HCT116 (cell line): ENCODE measurements at regions not wholly inside any gene's neighbourhood (a gene's known extent, or its start where the extent isn't known, plus 50 kb on each side); places are given as distances from the start of the nearest gene placed in this dataset.

Experiments
- ATAC-seq: fragments of 200-7000 bp; cut with Tn5 transposase; 2 replicates; pipeline ENCODE4 v1.9.1; 2020; ENCODE audit warnings: mild to moderate bottlenecking, moderate library complexity
- BruUV-seq: library from RNA; stranded (reverse); fragments of 400-500 nt; replicated peaks from 2 replicates; lab custom pipeline; 2021; lab: Mats Ljungman, UMichigan
- CTCF ChIA-PET: fragments of 300-600 bp; sonication (Branson Sonifier 250); formaldehyde crosslinking; loops from one replicate; lab custom pipeline; 2021; ENCODE audit warnings: antibody characterized with exemption; lab: Charles Lee
- POLR2A ChIA-PET: fragments of 300-600, 350-600 bp; sonication (Branson Sonifier 250); formaldehyde crosslinking; loops from one replicate; lab custom pipeline; 2021; ENCODE audit warnings: antibody characterized with exemption; lab: Charles Lee
- RAD21 ChIA-PET, 2 experiments: fragments of 300-600 bp; sonication (Branson Sonifier 250); formaldehyde crosslinking; loops; one replicate each; lab custom pipeline; 2023; ENCODE audit warnings: low total read pairs in 2 of 2; ENCODE audit not compliant: uncharacterized antibody in 2 of 2, unreplicated experiment in 2 of 2, low non-redundant PET in 1 of 2; lab: Charles Lee
- DNase-seq: peaks from one replicate; pipeline ENCODE4 v3.0.0-alpha.2; 2010; ENCODE audit warnings: low read depth, low spot score
- H2AFZ ChIP-seq: fragments of 200-600 bp; shearing (Covaris generic), sonication (generic); 2 replicates; pipeline ENCODE4 v1.6.1; 2017; ENCODE audit warnings: low read depth, mixed run types, mixed read lengths, antibody characterized with exemption, low read length; ENCODE audit not compliant: poor library complexity, severe bottlenecking
- H3K27ac ChIP-seq: 2 replicates; pipeline ENCODE4 v1.5.1; 2012; ENCODE audit warnings: low read depth, low read length
- H3K27me3 ChIP-seq: fragments of 200-600 bp; sonication (generic); 2 replicates; pipeline ENCODE4 v1.6.1; 2016; ENCODE audit warnings: mixed run types, low read length, mixed read lengths; ENCODE audit not compliant: insufficient read depth
- H3K36me3 ChIP-seq, 2 experiments: fragments of 200-500 bp in 1 of 2; fragments of 200-600 bp in 1 of 2; sonication (Bioruptor generic) in 1 of 2; sonication (generic) in 1 of 2; 2 replicates each; pipeline versions ENCODE4 v1.5.1 to v1.6.1; 2014 to 2016; ENCODE audit warnings: low read length in 2 of 2, inconsistent platforms in 1 of 2, mixed read lengths in 1 of 2, mixed run types in 1 of 2; ENCODE audit not compliant: insufficient read depth in 2 of 2, control insufficient read depth in 1 of 2
- H3K4me1 ChIP-seq, 2 experiments: fragments of 200-600 bp in 1 of 2; sonication (generic) in 1 of 2; 2 replicates each; pipeline versions ENCODE4 v1.5.1 to v1.6.1; 2012 to 2017; ENCODE audit warnings: low read length in 2 of 2, inconsistent platforms in 1 of 2, mild to moderate bottlenecking in 1 of 2, mixed read lengths in 1 of 2, mixed run types in 1 of 2, moderate library complexity in 1 of 2; ENCODE audit not compliant: insufficient read depth in 2 of 2, control insufficient read depth in 1 of 2
- H3K4me2 ChIP-seq: fragments of 200-600 bp; sonication (generic); 2 replicates; pipeline ENCODE4 v1.6.1; 2017; ENCODE audit warnings: mixed run types, low read length, mixed read lengths
- H3K4me3 ChIP-seq, 2 experiments: fragments of 200-600 bp in 1 of 2; sonication (generic) in 1 of 2; replicated peaks in 1 of 2; 2 replicates each; pipeline ENCODE4 v1.5.1; 2011 to 2016; ENCODE audit warnings: low read length in 2 of 2, control low read depth in 1 of 2, low read depth in 1 of 2, mild to moderate bottlenecking in 1 of 2, mixed read lengths in 1 of 2, mixed run types in 1 of 2
- H3K79me2 ChIP-seq: fragments of 200-600 bp; sonication (generic); 2 replicates; pipeline ENCODE4 v1.6.1; 2017; ENCODE audit warnings: mild to moderate bottlenecking, mixed run types, low read length, moderate library complexity, mixed read lengths; ENCODE audit not compliant: insufficient read depth
- H3K9ac ChIP-seq: fragments of 200-600 bp; sonication (generic); 2 replicates; pipeline ENCODE4 v1.6.1; 2016; ENCODE audit warnings: low read length, mixed read lengths
- H3K9me2 ChIP-seq: fragments of 200-600 bp; sonication (generic), shearing (Covaris generic); 2 replicates; pipeline ENCODE4 v1.6.1; 2017; ENCODE audit warnings: mixed run types, mild to moderate bottlenecking, moderate library complexity; ENCODE audit not compliant: insufficient read depth
- H3K9me3 ChIP-seq, 2 experiments: fragments of 200-500 bp in 1 of 2; fragments of 200-600 bp in 1 of 2; sonication (Bioruptor generic) in 1 of 2; sonication (generic) in 1 of 2; 2 replicates each; pipeline ENCODE4 v1.6.1; 2014 to 2017; ENCODE audit warnings: low read length in 2 of 2, mixed read lengths in 2 of 2, inconsistent platforms in 1 of 2, low read depth in 1 of 2, mild to moderate bottlenecking in 1 of 2, mixed run types in 1 of 2, moderate library complexity in 1 of 2; ENCODE audit not compliant: control insufficient read depth in 1 of 2, insufficient read depth in 1 of 2
- H4K20me1 ChIP-seq: fragments of 200-600 bp; sonication (generic), shearing (Covaris generic); 2 replicates; pipeline ENCODE4 v1.6.1; 2017; ENCODE audit warnings: mixed run types, mild to moderate bottlenecking, moderate library complexity; ENCODE audit not compliant: insufficient read depth
- CBX3 ChIP-seq: IDR thresholded peaks from 2 replicates; pipeline ENCODE4 v1.6.1; 2012; ENCODE audit warnings: low read depth
- CEBPB ChIP-seq: IDR thresholded peaks from 2 replicates; pipeline ENCODE4 v1.6.1; 2012; ENCODE audit warnings: low read depth
- EZH2 ChIP-seq: fragments of 200-600 bp; sonication (generic); IDR thresholded peaks from 2 replicates; pipeline ENCODE4 v1.6.1; 2017; ENCODE audit warnings: antibody characterized with exemption, mixed run types
- EZH2phosphoT487 ChIP-seq: fragments of 200-600 bp; IDR thresholded peaks from 2 replicates; pipeline ENCODE4 v1.6.1; 2018; ENCODE audit warnings: antibody characterized with exemption, borderline replicate concordance
- JUND ChIP-seq: IDR thresholded peaks from 2 replicates; pipeline ENCODE4 v1.6.1; 2012
- POLR2A ChIP-seq: IDR thresholded peaks from 2 replicates; pipeline ENCODE4 v1.7.0; 2011; ENCODE audit warnings: borderline replicate concordance; ENCODE audit not compliant: insufficient read depth, insufficient read length; ENCODE audit errors: extremely low read depth
- POLR2AphosphoS5 ChIP-seq: IDR thresholded peaks from 2 replicates; pipeline ENCODE4 v1.6.1; 2011; ENCODE audit warnings: mild to moderate bottlenecking, low read depth, low read length, moderate library complexity
- SIN3A ChIP-seq: IDR thresholded peaks from 2 replicates; pipeline ENCODE4 v1.6.1; 2012; ENCODE audit warnings: low read depth
- YY1 ChIP-seq: IDR thresholded peaks from 2 replicates; pipeline ENCODE4 v1.6.1; 2011; ENCODE audit warnings: low read length, low read depth, moderate library complexity, mild to moderate bottlenecking; ENCODE audit not compliant: insufficient replicate concordance; ENCODE audit errors: extremely low read depth
- ZNF274 ChIP-seq: fragments of 200-500 bp; sonication (Bioruptor generic); IDR thresholded peaks from 2 replicates; pipeline ENCODE4 v1.6.1; 2014; ENCODE audit warnings: mild to moderate bottlenecking, low read depth, low read length, inconsistent platforms
- intact Hi-C: fragments of 100-400 bp; cut with micrococcal nuclease; formaldehyde crosslinking; loops from 2 replicates; pipeline ENCODE4 v1.10.0; 2022
- TF ChIP-seq, protein P1 (sequence below), 3 experiments: fragments of 200-600 bp in 1 of 3; sonication (generic) in 1 of 3; IDR thresholded peaks in 2 of 3; conservative IDR thresholded peaks in 1 of 3; 2 replicates each; pipeline ENCODE4 v1.5.1; 2012 to 2017; ENCODE audit warnings: low read depth in 2 of 3, low read length in 2 of 3, antibody characterized with exemption in 1 of 3, borderline replicate concordance in 1 of 3, control low read depth in 1 of 3, mild to moderate bottlenecking in 1 of 3, mixed read lengths in 1 of 3, mixed run types in 1 of 3, moderate library complexity in 1 of 3; ENCODE audit not compliant: insufficient read depth in 1 of 3

GRCh38 chr5:32991421-32991815, 280.3 kb downstream of the NPR3 start (continued):
- no peak for TF ChIP-seq POLR2A
- no peak for TF ChIP-seq EZH2
- TF ChIP-seq POLR2AphosphoS5: no peak
- TF ChIP-seq SIN3A: no peak
- no peak for TF ChIP-seq ZNF274
- no peak for TF ChIP-seq JUND

DNA sequence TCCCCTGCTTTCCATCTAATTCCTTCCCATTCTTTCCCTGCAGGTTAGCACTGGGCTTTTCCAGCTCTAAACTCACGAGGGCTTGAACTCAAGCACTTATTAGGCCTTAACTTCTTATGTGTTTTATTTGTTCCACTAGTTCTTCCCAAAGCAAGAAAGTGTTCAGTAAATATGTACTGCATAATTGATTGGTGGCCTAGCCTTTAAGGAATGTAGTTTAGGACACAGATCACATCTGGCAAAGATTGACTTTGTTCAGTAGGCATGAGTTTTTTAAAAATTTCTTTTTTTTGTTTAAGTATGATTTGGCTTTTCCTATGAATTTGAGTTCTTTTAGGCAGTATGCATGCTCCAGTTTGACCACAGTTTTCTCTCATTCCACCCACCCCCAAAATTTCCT, 285.2 kb downstream of the NPR3 start:
- no peak overlapping the region for H3K4me2 ChIP-seq
- RAD21 ChIA-PET: no interaction called here
- intact Hi-C loops: no loop called here

More for the DNA sequence above, 285.2 kb downstream of the NPR3 start:
- TF ChIP-seq SIN3A: no peak
- no peak for TF ChIP-seq JUND
- TF ChIP-seq YY1: no peak
- TF ChIP-seq, protein P1, sequence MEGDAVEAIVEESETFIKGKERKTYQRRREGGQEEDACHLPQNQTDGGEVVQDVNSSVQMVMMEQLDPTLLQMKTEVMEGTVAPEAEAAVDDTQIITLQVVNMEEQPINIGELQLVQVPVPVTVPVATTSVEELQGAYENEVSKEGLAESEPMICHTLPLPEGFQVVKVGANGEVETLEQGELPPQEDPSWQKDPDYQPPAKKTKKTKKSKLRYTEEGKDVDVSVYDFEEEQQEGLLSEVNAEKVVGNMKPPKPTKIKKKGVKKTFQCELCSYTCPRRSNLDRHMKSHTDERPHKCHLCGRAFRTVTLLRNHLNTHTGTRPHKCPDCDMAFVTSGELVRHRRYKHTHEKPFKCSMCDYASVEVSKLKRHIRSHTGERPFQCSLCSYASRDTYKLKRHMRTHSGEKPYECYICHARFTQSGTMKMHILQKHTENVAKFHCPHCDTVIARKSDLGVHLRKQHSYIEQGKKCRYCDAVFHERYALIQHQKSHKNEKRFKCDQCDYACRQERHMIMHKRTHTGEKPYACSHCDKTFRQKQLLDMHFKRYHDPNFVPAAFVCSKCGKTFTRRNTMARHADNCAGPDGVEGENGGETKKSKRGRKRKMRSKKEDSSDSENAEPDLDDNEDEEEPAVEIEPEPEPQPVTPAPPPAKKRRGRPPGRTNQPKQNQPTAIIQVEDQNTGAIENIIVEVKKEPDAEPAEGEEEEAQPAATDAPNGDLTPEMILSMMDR (IDR thresholded peaks at IDR 0.05 in 2 of 3, conservative IDR thresholded peaks at IDR 0.05 in 1 of 3; ENCODE audit: borderline replicate concordance in 1 of 3, insufficient read depth in 1 of 3, low read depth in 2 of 3, low read length in 2 of 3): no peak
- TF ChIP-seq CBX3: no peak
- TF ChIP-seq EZH2phosphoT487: no peak
- no peak for TF ChIP-seq CEBPB
- TF ChIP-seq, all 23 proteins: peak for 0
- ATAC-seq (no peak), DNase-seq (no peak)
- H4K20me1 ChIP-seq: no peaks in the 10 kb centered on the region
- H3K9ac ChIP-seq: no peak overlapping the region
- H3K9me3 ChIP-seq: no peaks in the 10 kb centered on the region
- POLR2A ChIA-PET: no interaction called here
- CTCF ChIA-PET: no interaction called here
- no peak overlapping the region for H2AFZ ChIP-seq
- H3K4me3 ChIP-seq: no peak overlapping the region
- H3K9me2 ChIP-seq: no peaks in the 10 kb centered on the region
- H3K4me1 ChIP-seq: no peaks in the 10 kb centered on the region
- BruUV-seq: no TSS peak
- H3K27me3 ChIP-seq: no peaks in the 10 kb centered on the region
- H3K79me2 ChIP-seq: no peaks in the 10 kb centered on the region
- H3K27ac ChIP-seq: no peak overlapping the region
- H3K36me3 ChIP-seq: no peaks in the 10 kb centered on the region
